Neural cell (in vitro differentiated cells): ENCODE measurements at regions not wholly inside any gene's neighbourhood (a gene's known extent, or its start where the extent isn't known, plus 50 kb on each side); places are given as distances from the start of the nearest gene placed in this dataset.
"Not testable (repeated sequence)": the region's sequence is repeated elsewhere in the genome, so short reads cannot be mapped to it uniquely, and the experiment has no call there.

Experiments
- CTCF ChIP-seq: fragments of 450-650 bp; IDR thresholded peaks from 2 replicates; pipeline ENCODE4 v1.5.1; 2014; ENCODE audit warnings: antibody characterized with exemption, mild to moderate bottlenecking, moderate library complexity; ENCODE audit not compliant: poor library complexity, severe bottlenecking
- EP300 ChIP-seq: fragments of 450-650 bp; conservative IDR thresholded peaks from 2 replicates; pipeline ENCODE4 v1.6.1; 2014; ENCODE audit warnings: antibody characterized with exemption, mild to moderate bottlenecking, moderate library complexity; ENCODE audit not compliant: poor library complexity, severe bottlenecking
- SMC3 ChIP-seq: fragments of 450-650 bp; conservative IDR thresholded peaks from 2 replicates; pipeline ENCODE4 v1.6.1; 2014; ENCODE audit warnings: antibody characterized with exemption, mild to moderate bottlenecking, moderate library complexity; ENCODE audit not compliant: poor library complexity
- TAF1 ChIP-seq: IDR thresholded peaks from 2 replicates; pipeline ENCODE4 v1.6.1; 2012; ENCODE audit warnings: low read depth

GRCh38 chr5:144594234-144594633 lies 423.6 kb downstream of the KCTD16 start:
- TF ChIP-seq CTCF, SMC3, EP300, TAF1: not testable (repeated sequence)
